IMR-90 (cell line): ENCODE measurements at regions not wholly inside any gene's neighbourhood (a gene's known extent, or its start where the extent isn't known, plus 50 kb on each side); places are given as distances from the start of the nearest gene placed in this dataset.

Source experiments
- CTCF ChIP-seq: conservative IDR thresholded peaks from 2 replicates; pipeline ENCODE4 v1.5.1; 2012; ENCODE audit warnings: mild to moderate bottlenecking, low read depth, low read length, improper control_type of control experiment
- MAZ ChIP-seq: IDR thresholded peaks from 2 replicates; pipeline ENCODE4 v1.6.1; 2012; ENCODE audit warnings: low read depth, mild to moderate bottlenecking, low read length, improper control_type of control experiment, moderate library complexity, borderline replicate concordance
- MXI1 ChIP-seq: IDR thresholded peaks from 2 replicates; pipeline ENCODE4 v1.6.1; 2012; ENCODE audit warnings: low read depth, mild to moderate bottlenecking, low read length, moderate library complexity, borderline replicate concordance
- POLR2A ChIP-seq: IDR thresholded peaks from 2 replicates; pipeline ENCODE4 v1.6.1; 2012; ENCODE audit warnings: mild to moderate bottlenecking, low read depth, low read length
- RCOR1 ChIP-seq: IDR thresholded peaks from 2 replicates; pipeline ENCODE4 v1.6.1; 2012; ENCODE audit warnings: mild to moderate bottlenecking, low read length, improper control_type of control experiment; ENCODE audit not compliant: insufficient replicate concordance

DNA sequence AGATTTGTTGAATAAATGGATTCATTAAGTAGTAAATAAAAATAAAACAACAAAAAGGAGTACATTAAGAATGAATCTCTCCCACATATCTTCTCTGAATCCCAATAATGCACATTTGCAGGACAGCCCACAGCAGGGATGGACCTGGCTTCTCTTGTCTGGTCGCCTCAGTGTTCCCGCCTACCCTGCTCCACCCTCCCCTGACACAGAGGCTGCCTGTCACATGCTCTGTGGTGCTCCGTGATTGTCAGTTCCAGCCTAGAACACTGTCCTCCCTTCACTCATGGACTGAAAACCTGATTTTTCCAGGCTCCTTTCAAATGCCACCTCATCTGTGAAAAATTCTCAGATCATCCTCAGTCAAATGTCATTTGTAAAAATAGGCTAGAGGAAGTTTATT, 94.5 kb upstream of the GPR12 start:
- no peak for TF ChIP-seq CTCF
- TF ChIP-seq RCOR1 = no peak
- TF ChIP-seq MXI1 = no peak
- no peak for TF ChIP-seq POLR2A
- TF ChIP-seq MAZ = no peak
